ENCODE measurements at regions not wholly inside any gene's neighbourhood (a gene's known extent, or its start where the extent isn't known, plus 50 kb on each side); places are given as distances from the start of the nearest gene placed in this dataset.

DNA sequence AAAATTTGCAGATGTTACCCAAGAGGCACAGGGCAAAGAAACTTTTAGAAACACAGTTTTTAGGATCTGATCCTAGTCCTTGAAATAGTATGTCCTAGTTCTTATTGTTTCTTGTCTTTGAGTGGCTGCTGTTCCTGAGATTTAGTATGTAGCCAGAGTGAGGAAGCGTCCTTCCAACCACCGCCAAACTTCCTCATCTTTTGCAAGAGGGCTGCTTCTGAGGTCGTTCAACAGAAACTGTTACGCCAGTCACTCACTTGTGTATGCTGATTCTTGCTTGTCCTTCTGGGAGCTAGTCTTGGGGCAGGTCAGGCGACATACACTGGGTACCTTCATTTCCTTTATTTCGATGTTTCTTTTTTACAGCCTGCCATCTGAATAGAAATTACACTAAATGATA is 577.3 kb upstream of the ZNF717 start:
- ChIA-PET POLR2A (ENCODE audit: partially characterized antibody) (no interaction called here), CTCF (ENCODE audit: partially characterized antibody) (interaction anchor here (1.1 to 1.2 kb wide), 4 partner anchors 14 to 338 kb away, joined by 3 to 4 read pairs (median 4); no protein-coding TSS in a partner anchor)
- no peak overlapping the region for H4K8ac ChIP-seq (ENCODE audit: extremely low read depth, insufficient read depth, low read length)
- H4K5ac ChIP-seq (ENCODE audit: insufficient read length, low read depth, low read length) = no peak overlapping the region
- H2AK5ac ChIP-seq (ENCODE audit: low read depth, low read length) = no peak overlapping the region
- H4K91ac ChIP-seq (replicated peaks; ENCODE audit: insufficient read length, low read length) = no peak overlapping the region
- TF ChIP-seq ZNF274 (IDR thresholded peaks at IDR 0.05; ENCODE audit: borderline replicate concordance, extremely low read depth, low read length) = no peak
- no peak for TF ChIP-seq SAP30 (IDR thresholded peaks at IDR 0.05; ENCODE audit: insufficient read depth, insufficient replicate concordance, low read length)
- no peak for TF ChIP-seq TEAD4 (IDR thresholded peaks at IDR 0.05; ENCODE audit: low read depth, low read length)
- TF ChIP-seq BCL11A (IDR thresholded peaks at IDR 0.05; ENCODE audit: low read depth in 2 of 2, low read length in 2 of 2) = no peak
- TF ChIP-seq CEBPB (IDR thresholded peaks at IDR 0.05; ENCODE audit: low read depth, low read length) = no peak
- TF ChIP-seq, protein P1, sequence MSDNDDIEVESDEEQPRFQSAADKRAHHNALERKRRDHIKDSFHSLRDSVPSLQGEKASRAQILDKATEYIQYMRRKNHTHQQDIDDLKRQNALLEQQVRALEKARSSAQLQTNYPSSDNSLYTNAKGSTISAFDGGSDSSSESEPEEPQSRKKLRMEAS (IDR thresholded peaks at IDR 0.05) = no peak
- H3K14ac ChIP-seq (ENCODE audit: insufficient read length) = no peak overlapping the region
- no peak overlapping the region for H3K4me2 ChIP-seq (ENCODE audit: insufficient read depth in 1 of 2, low read depth in 2 of 2, low read length in 2 of 2)
- no peak overlapping the region for H3K27ac ChIP-seq (ENCODE audit: low read depth, low read length)
- no peak overlapping the region for H3K4me3 ChIP-seq (ENCODE audit: extremely low read depth in 1 of 4, insufficient read depth in 2 of 4, low read depth in 3 of 4, low read length in 4 of 4)
- H4K20me1 ChIP-seq (replicated peaks in 1 of 2; ENCODE audit: control insufficient read depth in 1 of 2, insufficient read depth in 2 of 2, low read length in 2 of 2) = no peaks in the 10 kb centered on the region
- H3K79me2 ChIP-seq (ENCODE audit: control insufficient read depth in 1 of 2, insufficient read depth in 2 of 2, low read length in 2 of 2) = no peaks in the 10 kb centered on the region
- no peak overlapping the region for H2BK12ac ChIP-seq (ENCODE audit: low read depth, low read length)
- 0 out of 2 replicates have a peak overlapping the region, but pooled peaks have one; percentile 26 for H2AFZ ChIP-seq (ENCODE audit: low read length)
- no peaks in the 10 kb centered on the region; a peak in 1 of 7 replicates for H3K4me1 ChIP-seq (replicated peaks in 1 of 4; ENCODE audit: control insufficient read depth in 3 of 4, insufficient read depth in 4 of 4, low read length in 3 of 4)
- no peak overlapping the region for H2BK20ac ChIP-seq (ENCODE audit: low read length)
- no peak overlapping the region for H3K9ac ChIP-seq (replicated peaks in 1 of 4; ENCODE audit: extremely low read depth in 1 of 4, low read depth in 3 of 4, low read length in 3 of 4)
- DNase-seq (ENCODE audit: low read depth in 1 of 2, low spot score in 2 of 2) (no peak), FAIRE-seq (no peak)
- H3K23ac ChIP-seq (ENCODE audit: insufficient read length) = no peak overlapping the region
- H3K23me2 ChIP-seq (ENCODE audit: low read depth, low read length) = no peaks in the 10 kb centered on the region
- H3K56ac ChIP-seq (replicated peaks; ENCODE audit: insufficient read length, low read depth, low read length) = no peak overlapping the region
- H2BK5ac ChIP-seq (ENCODE audit: low read depth, low read length) = no peak overlapping the region
- no peak overlapping the region for H2BK120ac ChIP-seq (replicated peaks; ENCODE audit: low read depth, low read length)
- no peaks in the 10 kb centered on the region for H3K27me3 ChIP-seq (replicated peaks in 1 of 4; ENCODE audit: control insufficient read depth in 3 of 4, extremely low read depth in 1 of 4, insufficient read depth in 3 of 4, low read length in 3 of 4)
- WGBS, 2 experiments (ENCODE audit: extremely low coverage in 1 of 2, insufficient coverage in 1 of 2, insufficient read length in 1 of 2, insufficient replicate concordance in 2 of 2, low coverage in 1 of 2, low lambda C conversion rate in 2 of 2, missing lambda C conversion rate in 1 of 2) = 92% methylated on average over 6 of the region's 6 CpGs; no CpG with 5 or more reads in 1 of the 2 experiments
- H3K79me1 ChIP-seq (ENCODE audit: low read depth, low read length) = no peaks in the 10 kb centered on the region
- H3K18ac ChIP-seq (ENCODE audit: extremely low read depth, low read length) = no peak overlapping the region
- no peaks in the 10 kb centered on the region for H3K36me3 ChIP-seq (ENCODE audit: control insufficient read depth in 2 of 4, insufficient read depth in 4 of 4, low read length in 3 of 4)
- no peak overlapping the region for H2BK15ac ChIP-seq (ENCODE audit: low read length)
- H3K9me3 ChIP-seq (ENCODE audit: insufficient read depth in 2 of 2, low read depth in 1 of 2, low read length in 1 of 2) = no peaks in the 10 kb centered on the region
- H3K4ac ChIP-seq (replicated peaks; ENCODE audit: insufficient read length, low read depth, low read length) = no peak overlapping the region

Measured in H1 (cell line).